Pancreas (tissue), 10 donors: ENCODE measurements at regions not wholly inside any gene's neighbourhood (a gene's known extent, or its start where the extent isn't known, plus 50 kb on each side); places are given as distances from the start of the nearest gene placed in this dataset.

Source experiments
- ATAC-seq, 4 donors: fragments of 200-7000 bp; cut with Tn5 transposase; one replicate each; pipeline versions ENCODE4 v1.8.0 to v1.9.1; 2020; ENCODE audit warnings: mild to moderate bottlenecking in 4 of 4, moderate library complexity in 4 of 4
- DNase-seq, 6 donors: peaks; one replicate each; pipeline ENCODE4 v3.0.0-alpha.2; 2020
- FAIRE-seq: peaks from 2 replicates; lab custom pipeline; 2012; peaks lifted over from hg19 to GRCh38; lab: Jason Lieb, UNC
- H3K27ac ChIP-seq, 4 donors: fragments of 200-600 bp; sonication (generic); 1 replicate in 3 of 4; 2 replicates in 1 of 4; pipeline versions ENCODE4 v1.5.0 to v1.8.0; 2020
- H3K27me3 ChIP-seq, 4 donors: fragments of 200-600 bp; one replicate each; pipeline ENCODE4 v1.8.0; 2021
- H3K36me3 ChIP-seq, 3 donors: fragments of 200-600 bp; sonication (generic) in 1 of 3; one replicate each; pipeline versions ENCODE4 v1.5.0 to v1.8.0; 2020 to 2021
- H3K4me1 ChIP-seq, 3 donors: fragments of 200-600 bp; one replicate each; pipeline ENCODE4 v1.8.0; 2021
- H3K4me3 ChIP-seq, 4 donors: fragments of 200-600 bp; sonication (generic) in 2 of 4; one replicate each; pipeline versions ENCODE4 v1.5.0 to v1.8.0; 2020 to 2021
- H3K9me3 ChIP-seq, 4 donors: fragments of 200-600 bp; one replicate each; pipeline ENCODE4 v1.8.0; 2021
- WGBS, 2 donors: extraction: QIAGEN DNeasy Blood & Tissue Kit; methylation state at CpG; one replicate each; pipeline ENCODE4 v1.1.7; 2013; 5-methylcytosine and 5-hydroxymethylcytosine counted together
- intact Hi-C, 3 donors: fragments of 100-400 bp; cut with DNase I; formaldehyde crosslinking; loops; one replicate each; pipeline versions ENCODE4 v1.11.1 to v1.14.2; 2022
- TF ChIP-seq, protein P1 (sequence below), 4 donors: fragments of 200-600 bp; sonication (generic) in 3 of 4; IDR thresholded peaks; one replicate each; pipeline versions ENCODE4 v1.5.0 to v1.8.0; 2021; ENCODE audit warnings: antibody characterized with exemption in 4 of 4
- donor health status: healthy with polysubstance abuse.
- donor health status: DM: no; HTN: no; CAD: no; lungs with moderate emphysema.
- donor health status: DM: no; HTN: no; CAD: no.
- donor health status: control.
- donor health status: control.
- donor health status: Bipolar disorder and iron deficiency.
- donor health status: DM: yes; HTN: yes; CAD: no.
- donor health status: DM: no; HTN: no; CAD: no.
- donor health status: DM: no; HTN: no; CAD: no.
- donor health status: DM: yes; HTN: yes; CAD: no.

DNA sequence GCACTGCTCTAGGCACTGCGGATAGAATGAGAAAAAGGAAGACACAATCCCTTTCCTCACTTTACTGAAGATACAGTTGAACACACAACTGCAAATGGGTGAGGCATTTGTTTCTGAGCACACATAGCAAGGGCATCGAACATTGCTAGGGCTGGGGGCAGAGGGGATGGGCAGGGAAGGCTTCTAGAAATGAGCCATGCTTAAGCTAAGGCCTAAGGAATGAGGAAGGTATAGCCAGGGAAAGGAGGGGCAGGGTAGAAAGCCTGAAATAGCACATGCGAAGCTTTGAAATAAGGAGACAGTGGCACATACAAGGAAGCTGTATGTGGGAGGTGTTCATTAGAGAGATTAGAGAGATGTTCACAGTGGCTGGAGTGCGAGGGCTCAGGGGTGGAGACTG, 92.7 kb downstream of the KIF4B start:
- Histone ChIP-seq H3K36me3 (no peaks in the 10 kb centered on the region), H3K27me3 (no peaks in the 10 kb centered on the region), H3K4me3 (no peak overlapping the region), H3K9me3 (no peaks in the 10 kb centered on the region), H3K27ac (no peak overlapping the region), H3K4me1 (no peaks in the 10 kb centered on the region)
- 78% methylated on average over 4 of the region's 4 CpGs for WGBS, 2 donors
- DNase-seq (no peak), ATAC-seq (no peak), FAIRE-seq (no peak)
- TF ChIP-seq, protein P1, sequence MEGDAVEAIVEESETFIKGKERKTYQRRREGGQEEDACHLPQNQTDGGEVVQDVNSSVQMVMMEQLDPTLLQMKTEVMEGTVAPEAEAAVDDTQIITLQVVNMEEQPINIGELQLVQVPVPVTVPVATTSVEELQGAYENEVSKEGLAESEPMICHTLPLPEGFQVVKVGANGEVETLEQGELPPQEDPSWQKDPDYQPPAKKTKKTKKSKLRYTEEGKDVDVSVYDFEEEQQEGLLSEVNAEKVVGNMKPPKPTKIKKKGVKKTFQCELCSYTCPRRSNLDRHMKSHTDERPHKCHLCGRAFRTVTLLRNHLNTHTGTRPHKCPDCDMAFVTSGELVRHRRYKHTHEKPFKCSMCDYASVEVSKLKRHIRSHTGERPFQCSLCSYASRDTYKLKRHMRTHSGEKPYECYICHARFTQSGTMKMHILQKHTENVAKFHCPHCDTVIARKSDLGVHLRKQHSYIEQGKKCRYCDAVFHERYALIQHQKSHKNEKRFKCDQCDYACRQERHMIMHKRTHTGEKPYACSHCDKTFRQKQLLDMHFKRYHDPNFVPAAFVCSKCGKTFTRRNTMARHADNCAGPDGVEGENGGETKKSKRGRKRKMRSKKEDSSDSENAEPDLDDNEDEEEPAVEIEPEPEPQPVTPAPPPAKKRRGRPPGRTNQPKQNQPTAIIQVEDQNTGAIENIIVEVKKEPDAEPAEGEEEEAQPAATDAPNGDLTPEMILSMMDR (IDR thresholded peaks at IDR 0.05): no peak
- intact Hi-C loops: no loop called here

DNA sequence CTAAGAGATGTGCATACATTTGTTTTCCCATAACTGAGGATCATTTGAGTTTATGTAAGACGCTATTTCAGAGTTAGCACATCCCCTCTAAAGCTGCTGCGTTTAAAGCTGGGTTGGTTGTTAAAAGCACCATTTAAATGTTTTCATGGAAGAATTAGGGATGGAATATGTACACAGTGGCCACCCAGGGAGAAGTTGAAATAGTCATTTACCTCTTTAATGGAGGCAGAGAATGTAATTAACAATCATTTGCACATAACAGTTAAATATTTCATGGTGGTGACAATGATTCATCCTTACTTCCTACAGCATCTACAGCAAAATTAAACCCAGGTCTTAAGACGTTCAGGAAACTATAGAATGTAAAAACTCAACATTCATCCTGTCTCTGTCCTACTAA, 100.3 kb downstream of the KIF4B start:
- TF ChIP-seq, protein P1 (IDR thresholded peaks at IDR 0.05): no peak
- 46 to 60% methylated on average over 3 of the region's 3 CpGs for WGBS, 2 donors
- H3K27ac ChIP-seq: no peak overlapping the region
- no peak overlapping the region for H3K4me3 ChIP-seq
- ATAC-seq: no peak
- H3K4me1 ChIP-seq: no peaks in the 10 kb centered on the region
- no peaks in the 10 kb centered on the region for H3K36me3 ChIP-seq
- no peak for FAIRE-seq
- no peaks in the 10 kb centered on the region for H3K9me3 ChIP-seq
- intact Hi-C loops: no loop called here
- no peaks in the 10 kb centered on the region for H3K27me3 ChIP-seq
- DNase-seq: no peak

DNA sequence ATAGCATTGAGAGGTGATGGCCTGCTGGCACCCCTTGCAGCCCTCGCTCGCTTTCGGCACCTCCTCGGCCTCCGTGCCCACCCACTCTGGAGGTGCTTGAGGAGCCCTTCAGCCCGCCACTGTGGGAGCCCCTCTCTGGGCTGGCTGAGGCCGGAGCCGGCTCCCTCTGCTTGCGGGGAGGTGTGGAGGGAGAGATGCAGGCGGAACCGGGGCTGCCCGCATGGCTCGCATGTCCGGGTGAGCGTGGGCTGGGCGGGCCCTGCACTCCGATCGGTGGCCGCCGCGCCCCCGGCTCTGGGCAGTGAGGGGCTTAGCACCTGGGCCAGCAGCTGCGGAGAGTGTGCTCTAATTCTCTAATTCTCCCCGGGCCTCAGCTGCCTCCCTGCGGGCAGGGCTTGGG, 101.1 kb downstream of the KIF4B start:
- DNase-seq (peak in 1 of 6 donors; percentile 66), FAIRE-seq (no peak), ATAC-seq (no peak)
- H3K36me3 ChIP-seq: no peaks in the 10 kb centered on the region
- H3K4me1 ChIP-seq: no peaks in the 10 kb centered on the region
- TF ChIP-seq, protein P1 (IDR thresholded peaks at IDR 0.05): no peak
- no peak overlapping the region for H3K4me3 ChIP-seq
- H3K27me3 ChIP-seq: no peaks in the 10 kb centered on the region
- H3K27ac ChIP-seq: no peak overlapping the region
- no peaks in the 10 kb centered on the region for H3K9me3 ChIP-seq
- intact Hi-C loops: no loop called here
- WGBS, 2 donors: 88 to 93% methylated on average over 25 of the region's 25 CpGs

DNA sequence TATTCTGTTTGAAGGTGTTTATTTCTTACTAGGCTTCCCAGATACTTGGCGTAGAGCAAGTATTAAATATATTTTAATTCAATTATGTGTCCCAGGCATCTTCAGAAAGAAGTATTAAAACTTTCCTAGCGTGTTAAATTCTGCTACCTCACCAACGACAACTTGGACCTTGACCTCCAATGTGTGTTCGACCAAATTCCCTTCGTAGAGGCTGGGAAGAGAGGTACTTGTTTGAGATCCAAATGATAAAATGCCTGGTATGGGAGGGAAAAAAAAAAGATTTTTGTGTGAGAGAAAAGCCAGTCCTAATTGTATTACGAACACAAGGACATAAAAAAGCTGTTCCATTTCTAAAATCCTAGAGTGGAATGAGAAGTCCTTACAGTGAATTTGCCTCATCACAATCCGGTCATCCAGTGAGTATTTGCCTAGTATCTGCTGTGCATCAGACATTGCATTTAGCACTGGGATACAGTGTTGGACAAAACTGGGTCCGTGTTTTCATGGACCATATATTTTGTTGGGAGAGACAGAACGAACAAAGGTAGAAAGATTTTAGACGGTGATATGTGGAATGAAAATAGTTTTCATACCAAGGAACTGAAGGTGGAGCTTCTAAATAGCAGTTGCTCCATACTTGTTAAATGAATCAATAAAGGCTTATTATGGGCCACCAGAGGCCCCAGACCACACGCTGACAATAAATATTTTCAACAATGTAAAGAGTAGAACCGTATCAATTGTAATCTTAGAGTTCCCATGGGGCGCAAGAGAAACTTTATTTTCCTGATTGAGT, 103.1 kb downstream of the KIF4B start:
- Histone ChIP-seq H3K27me3 (no peaks in the 10 kb centered on the region), H3K27ac (no peak overlapping the region), H3K9me3 (no peaks in the 10 kb centered on the region), H3K36me3 (no peaks in the 10 kb centered on the region), H3K4me3 (no peak overlapping the region), H3K4me1 (no peaks in the 10 kb centered on the region)
- 46 to 60% methylated on average over 13 of the region's 13 CpGs for WGBS, 2 donors
- FAIRE-seq: no peak
- TF ChIP-seq, protein P1 (IDR thresholded peaks at IDR 0.05): no peak
- no peak for DNase-seq
- ATAC-seq: no peak
- intact Hi-C loops: no loop called here

DNA sequence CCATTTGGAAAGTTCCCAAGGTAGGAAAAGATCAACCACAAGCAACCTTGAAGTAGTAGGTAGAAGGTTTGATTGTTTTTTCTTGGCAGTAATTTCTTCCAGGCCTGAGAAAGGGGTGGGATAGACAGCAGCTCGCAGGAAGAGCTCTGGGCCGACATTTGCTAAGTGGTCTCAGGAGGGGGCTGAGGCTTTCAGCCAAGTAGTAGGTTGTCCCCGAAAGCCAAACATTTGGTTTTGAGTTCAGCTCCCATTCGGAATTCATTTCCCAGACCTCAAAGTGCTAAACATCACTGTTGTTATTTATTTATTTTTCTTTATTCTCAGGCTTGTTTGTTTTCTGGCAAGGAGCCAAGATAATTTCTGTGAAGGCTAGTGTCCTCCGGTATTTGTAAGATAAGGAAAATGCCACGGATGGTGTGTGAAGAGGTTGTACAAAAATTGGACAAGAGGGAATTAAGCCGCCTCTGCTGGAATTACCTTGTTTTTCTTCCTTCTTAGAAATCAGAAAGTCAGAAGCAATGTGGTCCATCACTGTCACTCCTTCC, 112.1 kb downstream of the KIF4B start:
- Histone ChIP-seq H3K27me3 (no peaks in the 10 kb centered on the region), H3K27ac (no peak overlapping the region), H3K4me3 (no peak overlapping the region), H3K9me3 (no peaks in the 10 kb centered on the region), H3K4me1 (no peaks in the 10 kb centered on the region), H3K36me3 (no peaks in the 10 kb centered on the region)
- no peak for DNase-seq
- no peak for ATAC-seq
- TF ChIP-seq, protein P1 (IDR thresholded peaks at IDR 0.05): no peak
- 18 to 22% methylated on average over 7 of the region's 7 CpGs for WGBS, 2 donors
- FAIRE-seq: no peak
- intact Hi-C loops: no loop called here
